Fibroblast of peridontal ligament (primary cell): ENCODE measurements at regions not wholly inside any gene's neighbourhood (a gene's known extent, or its start where the extent isn't known, plus 50 kb on each side); places are given as distances from the start of the nearest gene placed in this dataset.

Source experiments
- DNase-seq: peaks from one replicate; pipeline ENCODE4 v3.0.0-alpha.2; 2010; ENCODE audit errors: extremely low read depth

- DNase-seq, result peak; percentile 27
Observed at GRCh38 chr10:32171204-32171603, 115.0 kb upstream of the KIF5B start.

- no peak for DNase-seq
Observed at GRCh38 chr10:32169556-32169955, 113.3 kb upstream of the KIF5B start.

GRCh38 chr10:32167450-32167849 lies 111.2 kb upstream of the KIF5B start:
- DNase-seq, result no peak

GRCh38 chr10:32166365-32166764 lies 110.1 kb upstream of the KIF5B start:
- DNase-seq, result no peak

- no peak for DNase-seq
Observed at GRCh38 chr10:32163762-32164148, 107.5 kb upstream of the KIF5B start.

- DNase-seq, result peak; percentile 33
Observed at GRCh38 chr10:32163071-32163761, 107.0 kb upstream of the KIF5B start.

GRCh38 chr10:32161586-32161985 lies 105.4 kb upstream of the KIF5B start:
- no peak for DNase-seq

GRCh38 chr10:32160864-32161263 lies 104.6 kb upstream of the KIF5B start:
- peak; percentile 55 for DNase-seq

GRCh38 chr10:32159264-32159663 lies 103.0 kb upstream of the KIF5B start:
- DNase-seq, result no peak

- DNase-seq, result no peak
Observed at GRCh38 chr10:32156031-32156495, 99.8 kb upstream of the KIF5B start.

GRCh38 chr10:32155075-32155516 lies 98.9 kb upstream of the KIF5B start:
- peak; percentile 69 for DNase-seq

GRCh38 chr10:32153931-32154330 lies 97.7 kb upstream of the KIF5B start:
- DNase-seq, result peak; percentile 31

GRCh38 chr10:32153252-32153651 lies 97.0 kb upstream of the KIF5B start:
- DNase-seq, result no peak

- DNase-seq, result no peak
Observed at GRCh38 chr10:32151871-32152270, 95.6 kb upstream of the KIF5B start.

GRCh38 chr10:32150532-32151101 lies 94.4 kb upstream of the KIF5B start:
- DNase-seq, result no peak

- peak; percentile 98 for DNase-seq
Observed at GRCh38 chr10:32149252-32149955, 93.2 kb upstream of the KIF5B start.

GRCh38 chr10:32148864-32149251 lies 92.6 kb upstream of the KIF5B start:
- DNase-seq, result no peak

GRCh38 chr10:32147730-32148129 lies 91.5 kb upstream of the KIF5B start:
- DNase-seq, result no peak

GRCh38 chr10:32146166-32146565 lies 89.9 kb upstream of the KIF5B start:
- no peak for DNase-seq

- DNase-seq, result no peak
Observed at GRCh38 chr10:32144817-32145688, 88.8 kb upstream of the KIF5B start.

- no peak for DNase-seq
Observed at GRCh38 chr10:32143302-32143847, 87.2 kb upstream of the KIF5B start.

- peak; percentile 40 for DNase-seq
Observed at GRCh38 chr10:32142646-32143045, 86.4 kb upstream of the KIF5B start.
